GM18519 (cell line): ENCODE measurements at regions not wholly inside any gene's neighbourhood (a gene's known extent, or its start where the extent isn't known, plus 50 kb on each side); places are given as distances from the start of the nearest gene placed in this dataset.
A peak's percentile ranks its signal among the peaks of the same experiment; 100 is the strongest.
"Not testable (repeated sequence)": the region's sequence is repeated elsewhere in the genome, so short reads cannot be mapped to it uniquely, and the experiment has no call there.

ENCODE experiments used
- ATAC-seq: cut with Tn5 transposase; IDR thresholded peaks from one replicate; pipeline ENCODE4 v1.9.1; 2021; ENCODE audit warnings: mild to moderate bottlenecking, moderate library complexity; ENCODE audit not compliant: unreplicated experiment, low FRiP score

DNA sequence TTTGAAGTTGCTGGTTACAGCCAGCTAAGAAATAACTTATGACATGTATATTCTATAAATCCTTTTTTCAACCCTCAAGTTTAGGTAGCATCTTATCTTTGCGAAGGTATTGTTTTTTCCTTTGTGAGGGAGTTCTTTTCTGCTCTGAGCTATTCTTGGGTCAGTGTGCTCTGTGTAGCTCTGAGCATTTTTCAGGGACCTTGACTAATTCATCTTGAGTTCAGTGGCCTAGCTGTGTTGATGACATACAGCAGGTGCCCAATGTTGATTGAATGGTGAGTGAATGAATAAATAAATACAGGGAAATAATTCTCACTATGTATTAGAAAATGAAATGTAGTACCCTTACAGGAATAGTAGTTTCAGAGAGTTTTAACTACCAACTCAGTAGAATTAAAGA lies 335.3 kb downstream of the IL20RB start:
- ATAC-seq, result no peak

DNA sequence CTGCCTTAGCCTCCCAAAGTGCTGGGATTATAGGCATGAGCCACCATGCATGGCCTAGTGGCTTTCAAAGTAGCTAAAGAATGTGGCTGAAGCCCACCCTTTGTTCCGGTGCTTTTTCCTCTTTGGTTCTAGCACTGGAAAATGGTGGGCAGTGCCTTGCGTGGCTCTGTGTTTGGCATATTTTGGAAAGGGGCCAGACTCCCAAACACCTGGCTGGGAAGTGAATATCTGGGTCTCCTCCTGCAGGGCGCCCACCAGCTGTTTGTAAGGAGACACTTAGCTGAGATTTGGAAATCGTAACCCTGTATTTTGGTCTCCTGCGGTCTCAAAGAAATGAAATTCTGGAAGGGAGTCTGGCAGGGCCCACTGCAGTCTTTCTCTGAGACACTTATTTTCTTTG lies 336.4 kb downstream of the IL20RB start:
- ATAC-seq, result no peak

DNA sequence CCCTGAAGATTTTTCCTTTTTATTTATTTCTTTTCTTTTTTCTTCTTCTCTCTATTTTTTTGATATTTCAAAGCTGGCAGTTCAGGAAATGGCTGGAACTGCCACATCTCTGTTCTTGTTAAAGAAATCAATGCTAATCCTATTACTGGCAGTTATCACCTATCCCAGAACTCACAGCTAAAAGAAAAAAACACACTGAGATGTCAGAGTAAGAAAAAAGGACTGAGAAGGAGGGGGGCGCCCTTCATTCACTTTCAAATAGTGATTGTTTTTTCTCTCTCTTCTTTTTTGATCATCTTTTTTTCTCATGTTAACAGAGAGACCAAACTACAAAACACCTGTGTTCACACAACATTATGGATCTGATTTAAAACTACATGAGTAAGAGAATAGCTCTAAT lies 337.1 kb downstream of the IL20RB start:
- no peak for ATAC-seq

DNA sequence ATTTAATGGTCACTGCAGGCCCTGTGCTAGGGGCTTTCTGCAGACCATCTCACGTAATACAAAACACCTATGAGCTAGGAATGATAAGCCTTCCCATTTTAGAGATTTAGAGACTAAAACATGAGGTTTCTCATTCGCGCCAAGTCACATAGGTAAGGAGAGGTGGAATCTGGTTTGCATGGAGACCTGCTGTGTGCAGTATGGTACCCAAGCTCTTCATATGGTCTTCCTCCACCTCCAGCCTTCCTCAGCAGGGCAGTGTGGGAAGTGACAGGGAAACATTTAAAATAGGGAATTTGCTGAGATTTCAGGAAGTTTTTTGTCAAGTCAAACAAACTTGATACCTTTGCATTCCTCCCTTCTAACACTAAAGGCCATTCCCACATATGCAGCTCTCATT lies 337.6 kb downstream of the IL20RB start:
- ATAC-seq, result no peak

DNA sequence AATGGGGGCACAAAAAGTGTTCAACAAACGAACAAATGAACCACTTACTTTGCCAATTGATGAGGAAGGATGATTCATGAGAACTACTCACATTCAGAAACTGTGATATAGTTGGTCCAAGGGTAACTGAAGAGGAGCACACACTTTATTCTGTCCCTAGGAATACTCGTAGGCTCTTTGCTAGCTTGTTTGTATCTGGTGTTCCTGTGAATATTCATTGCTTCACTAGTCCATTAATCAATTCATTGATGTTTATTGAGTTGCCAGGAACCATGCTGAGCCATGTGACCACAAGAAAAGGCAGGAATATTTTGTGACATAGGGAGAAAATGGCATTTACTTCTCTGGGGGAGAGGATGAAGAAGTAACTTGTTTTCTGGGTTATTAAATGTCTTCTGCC lies 338.3 kb downstream of the IL20RB start:
- ATAC-seq, result no peak

DNA sequence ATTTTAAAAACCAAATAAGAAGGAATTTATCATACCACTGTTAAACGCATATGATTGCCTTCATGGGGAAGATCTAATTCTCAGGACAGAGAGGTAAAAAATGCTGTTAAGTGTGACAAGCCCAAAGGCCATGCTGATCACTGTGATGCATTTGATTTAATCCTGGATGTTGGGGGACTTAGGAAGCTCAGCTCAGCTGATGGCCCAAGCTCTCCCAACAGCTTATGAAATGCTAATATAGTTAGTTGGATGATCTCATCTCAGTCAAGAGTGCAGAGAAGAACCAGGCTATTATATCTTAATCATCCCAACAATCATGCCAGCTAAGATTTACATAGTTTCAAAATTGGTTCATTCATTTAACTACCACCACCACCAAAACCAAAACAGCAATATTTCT lies 340.0 kb downstream of the IL20RB start:
- ATAC-seq, result no peak

DNA sequence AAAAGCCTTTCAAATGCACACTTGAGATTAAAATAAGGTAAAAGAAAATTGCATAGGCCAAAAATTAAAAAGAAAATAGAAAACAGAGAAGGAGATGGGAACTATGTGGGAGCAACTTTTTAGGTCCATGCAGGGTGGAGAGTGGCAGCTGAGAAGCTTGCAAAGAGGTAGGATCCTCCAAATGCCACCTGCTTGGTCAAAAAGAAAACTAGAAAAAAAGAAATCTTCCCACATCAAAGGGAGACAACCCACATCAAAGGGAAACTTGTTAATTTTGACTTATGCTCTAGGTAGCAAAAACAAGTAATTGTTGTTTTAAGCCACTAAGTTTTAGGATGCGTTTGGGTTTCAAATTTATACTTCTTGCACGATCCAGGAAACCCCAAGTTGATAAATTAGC lies 342.9 kb downstream of the IL20RB start:
- no peak for ATAC-seq

DNA sequence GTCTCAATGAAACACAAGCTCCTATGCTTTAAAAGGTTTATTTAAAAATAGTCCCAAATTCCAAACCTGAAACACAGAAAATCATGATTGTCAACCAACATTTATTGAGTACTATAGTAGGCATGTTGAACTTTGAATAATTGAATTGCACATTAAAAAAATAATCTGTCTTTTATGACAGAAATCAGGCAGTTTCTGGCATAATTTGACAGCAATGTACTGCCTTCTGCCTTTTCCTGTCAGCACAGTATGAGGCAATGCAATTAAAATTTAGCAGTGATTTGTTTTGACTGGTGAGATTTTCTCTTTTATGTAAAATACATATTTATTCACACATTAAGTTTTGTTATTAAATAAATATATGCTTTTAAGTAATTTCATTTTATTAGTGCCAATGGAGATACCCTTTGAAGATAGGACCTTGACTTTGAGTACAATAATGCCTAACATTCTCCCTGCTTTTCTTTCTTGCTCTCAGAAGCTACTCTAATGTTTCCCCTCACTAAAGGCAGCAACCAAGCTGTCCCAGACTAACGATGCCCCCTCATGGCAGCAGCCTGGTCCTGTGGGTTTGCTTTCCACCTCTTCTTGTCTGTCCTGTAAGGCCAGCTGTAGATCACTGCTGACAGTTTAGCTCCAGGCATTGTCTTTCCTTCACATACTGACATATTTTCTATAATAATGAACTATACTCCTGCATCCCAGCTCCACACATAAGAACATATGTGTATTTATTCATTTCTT lies 346.7 kb downstream of the IL20RB start:
- ATAC-seq, result no peak

DNA sequence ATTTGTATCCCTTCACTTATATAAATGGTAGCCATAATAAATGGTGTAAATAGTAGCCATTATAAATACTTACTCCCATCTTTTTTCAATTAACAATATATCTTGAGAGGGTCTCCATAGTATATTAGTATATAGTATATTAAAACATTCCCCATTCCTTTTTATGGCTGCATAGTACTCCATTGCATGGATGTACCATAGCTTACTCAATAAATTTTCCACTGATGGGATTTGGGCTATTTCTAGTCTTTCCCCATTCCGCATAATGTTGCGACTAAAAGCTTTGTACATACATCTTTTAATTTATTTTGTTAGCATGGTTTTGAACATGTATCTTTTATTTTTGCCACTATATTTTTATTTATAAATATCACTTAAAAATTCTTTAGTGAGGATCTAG lies 366.3 kb downstream of the IL20RB start:
- no peak for ATAC-seq

DNA sequence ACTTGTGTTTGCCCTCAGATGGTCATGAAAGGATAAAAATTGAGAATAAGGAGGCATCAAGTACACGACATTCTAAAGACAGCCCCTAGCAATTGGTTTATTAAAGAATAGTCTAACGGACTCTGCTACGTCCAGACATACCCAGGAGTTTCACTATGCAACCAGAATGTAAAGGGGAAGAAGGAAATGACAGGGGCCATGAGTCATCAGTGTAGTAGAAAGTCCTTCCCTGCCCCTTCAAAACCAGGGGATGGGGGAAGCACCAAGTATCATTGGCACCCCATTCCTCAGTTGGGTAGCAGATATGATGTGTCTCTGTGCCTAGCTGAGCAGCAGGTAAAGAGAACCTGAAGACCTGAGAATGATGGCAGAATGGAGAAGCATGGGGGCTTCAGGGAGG lies 367.4 kb downstream of the IL20RB start:
- peak; percentile 82 for ATAC-seq

DNA sequence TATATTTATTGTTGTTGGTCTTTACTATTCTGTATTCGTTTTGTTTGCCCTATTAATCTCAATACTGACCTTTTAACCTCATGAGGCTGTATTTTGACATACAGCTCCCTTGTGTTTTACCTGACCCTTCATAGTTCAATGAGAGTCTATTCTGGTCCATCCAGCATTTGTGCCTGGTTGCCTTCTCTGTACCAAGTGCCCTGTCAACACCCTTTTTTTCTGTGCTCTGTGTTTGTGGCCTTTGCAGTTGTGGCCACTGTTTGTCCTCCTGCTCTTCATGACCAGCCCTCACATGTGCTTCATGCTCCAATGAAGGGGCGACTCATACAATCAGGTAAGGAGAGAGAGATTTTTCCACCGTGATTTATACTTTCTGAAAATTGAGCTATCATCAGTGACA lies 368.2 kb downstream of the IL20RB start:
- ATAC-seq, result no peak

DNA sequence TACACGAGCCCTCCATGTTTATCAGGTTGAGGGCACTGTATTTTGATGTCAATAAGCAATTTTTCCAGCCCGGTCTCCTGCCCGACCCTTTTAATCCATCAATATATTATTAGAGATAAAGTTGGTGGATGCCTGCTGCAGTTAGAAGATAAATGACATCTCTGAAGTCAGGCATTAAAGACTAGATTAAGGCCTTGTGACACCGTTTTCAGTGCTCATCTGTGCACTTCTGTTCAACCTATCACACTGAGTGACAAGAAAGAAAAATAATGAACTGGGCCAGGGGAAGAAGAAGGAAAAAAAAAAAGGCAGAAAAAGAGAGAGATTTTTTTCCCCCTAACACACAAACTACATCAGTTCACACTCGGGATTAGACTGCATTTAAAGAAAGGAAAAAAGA lies 371.8 kb downstream of the IL20RB start:
- ATAC-seq, result no peak

DNA sequence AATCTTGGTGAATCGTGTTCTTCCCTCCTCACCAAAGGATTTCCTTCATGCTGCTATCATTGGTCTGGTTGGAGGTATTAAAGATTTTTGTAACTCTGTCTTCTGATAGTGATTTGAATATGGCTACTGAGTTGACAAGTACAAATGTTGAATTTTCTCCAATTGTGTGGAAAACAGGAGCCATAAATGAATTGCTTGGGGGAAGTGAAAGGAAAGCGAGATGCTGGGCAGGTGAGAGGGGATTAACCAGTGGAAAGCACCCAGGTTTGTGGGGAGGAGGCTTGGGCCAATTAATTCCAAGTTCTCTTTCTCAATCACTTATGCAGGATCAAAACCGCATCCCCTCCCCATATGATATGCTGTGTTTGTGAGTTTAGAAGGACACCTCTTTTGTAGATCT lies 372.5 kb downstream of the IL20RB start:
- no peak for ATAC-seq

DNA sequence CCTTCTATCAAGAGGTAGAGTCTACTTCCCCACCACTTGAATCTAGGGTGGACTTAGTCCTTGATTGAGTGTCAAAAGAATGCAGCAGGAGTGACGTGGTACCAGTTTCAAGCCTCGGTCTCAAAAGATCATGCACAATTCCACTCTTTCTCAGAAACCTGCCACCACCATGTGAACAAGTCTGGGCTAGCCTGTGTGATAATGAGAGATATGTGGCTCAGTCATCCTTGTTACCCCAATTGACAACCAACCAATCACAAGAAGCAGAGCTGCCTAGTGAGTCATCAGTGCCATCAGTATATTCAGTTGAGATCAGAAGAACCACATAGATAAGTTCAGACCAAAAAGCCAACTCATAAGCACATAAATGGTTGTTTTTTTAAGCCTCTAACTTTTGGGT lies 374.5 kb downstream of the IL20RB start:
- ATAC-seq, result no peak

DNA sequence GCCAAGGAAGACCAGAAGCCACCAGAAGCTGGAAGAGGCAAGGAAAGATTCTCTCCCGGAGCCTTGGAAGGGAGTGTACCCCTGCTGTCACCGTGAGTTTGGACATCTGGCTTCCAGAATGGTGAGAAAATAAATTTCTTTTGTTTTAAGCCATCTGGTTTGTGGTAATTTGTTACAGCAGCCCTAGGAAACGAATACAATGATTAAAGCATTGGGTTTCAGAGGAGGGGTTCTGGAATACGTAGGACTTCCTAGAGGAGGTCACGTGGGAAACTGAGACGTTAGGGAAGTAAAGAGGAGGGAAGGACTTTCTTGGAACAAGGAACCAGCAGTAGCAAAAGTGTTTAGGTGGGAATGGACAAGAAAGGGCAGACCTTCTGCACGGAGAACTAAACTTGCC lies 377.7 kb downstream of the IL20RB start:
- no peak for ATAC-seq

DNA sequence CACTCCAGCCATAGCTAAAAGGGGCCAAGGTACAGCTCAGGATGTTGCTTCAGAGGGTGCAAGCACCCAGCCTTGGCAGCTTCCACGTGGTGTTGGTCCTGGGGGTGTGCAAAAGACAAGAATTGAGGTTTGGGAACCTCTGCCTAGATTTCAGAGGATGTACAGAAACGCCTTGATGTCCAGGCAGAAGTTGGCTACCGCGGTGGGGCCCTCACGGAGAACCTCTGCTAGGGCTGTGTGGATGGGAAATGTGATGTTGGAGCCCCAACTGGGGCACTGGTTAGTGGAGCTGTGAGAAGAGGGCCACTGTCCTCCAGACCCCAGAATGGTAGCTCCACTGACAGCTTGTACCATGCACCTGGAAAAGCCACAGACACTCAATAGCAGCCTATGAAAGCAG lies 380.6 kb downstream of the IL20RB start:
- ATAC-seq, result not testable (repeated sequence)

DNA sequence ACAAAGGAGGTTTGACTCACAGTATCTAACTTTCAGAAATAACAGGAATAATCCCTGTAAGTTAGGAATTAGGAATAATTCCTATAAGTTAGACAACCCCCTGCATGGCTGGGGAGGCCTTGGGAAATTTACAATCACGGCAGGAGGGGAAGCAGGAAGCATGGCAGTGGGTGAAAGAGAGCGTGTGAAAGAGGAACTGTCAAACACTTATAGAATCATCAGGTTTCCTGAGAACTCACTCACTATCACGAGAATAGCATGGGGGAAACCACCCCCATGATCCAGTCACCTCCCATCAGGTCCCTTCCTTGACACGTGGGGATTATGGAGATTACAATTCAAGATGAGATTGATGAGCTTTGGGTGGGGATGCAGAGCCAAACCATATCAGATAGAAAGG lies 385.5 kb downstream of the IL20RB start:
- no peak for ATAC-seq

DNA sequence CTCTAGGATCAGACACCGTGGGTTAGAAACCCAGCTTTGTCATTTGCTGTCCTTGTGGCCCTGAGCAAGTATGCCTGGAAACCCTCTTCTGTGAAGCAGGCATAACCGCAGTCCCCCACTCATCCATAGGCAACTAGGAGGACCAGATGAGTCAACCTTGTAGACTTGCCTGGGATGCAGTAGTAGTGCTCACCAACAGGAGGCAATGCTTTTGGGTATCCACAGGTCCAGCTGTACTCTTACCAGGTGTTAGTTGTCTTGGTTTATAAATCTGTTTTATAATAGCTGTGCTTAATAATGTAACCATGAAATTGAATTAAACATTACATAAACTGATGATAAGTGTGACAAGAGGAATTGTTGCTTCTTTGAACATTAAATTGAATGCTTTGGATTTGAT lies 389.3 kb downstream of the IL20RB start:
- ATAC-seq, result no peak

DNA sequence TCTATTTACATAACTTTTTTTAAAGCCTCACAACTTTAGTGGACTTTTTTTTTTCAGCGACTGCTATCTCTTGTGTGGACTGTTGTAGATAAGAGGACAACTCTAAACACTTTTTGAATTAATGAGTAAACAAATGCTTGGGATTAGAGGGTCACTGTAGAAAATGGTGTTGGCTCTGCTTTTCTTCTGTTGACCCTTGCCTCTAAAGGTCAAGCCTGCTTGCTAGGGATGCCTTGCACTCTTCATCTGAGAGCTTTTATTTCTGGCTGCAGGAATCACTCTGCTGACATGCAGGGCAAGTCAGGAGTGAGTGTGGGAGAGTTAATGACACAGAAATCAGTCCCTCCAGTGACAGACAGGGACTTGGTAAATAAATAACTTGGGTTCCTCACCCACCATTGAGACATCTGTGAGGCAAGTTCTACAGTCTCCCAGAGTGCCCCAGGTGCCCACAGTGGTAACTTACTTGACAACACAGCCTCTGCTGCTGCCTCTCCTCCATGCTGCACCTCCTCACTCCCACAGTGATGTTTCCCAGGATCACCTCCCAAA lies 390.1 kb downstream of the IL20RB start:
- no peak for ATAC-seq

DNA sequence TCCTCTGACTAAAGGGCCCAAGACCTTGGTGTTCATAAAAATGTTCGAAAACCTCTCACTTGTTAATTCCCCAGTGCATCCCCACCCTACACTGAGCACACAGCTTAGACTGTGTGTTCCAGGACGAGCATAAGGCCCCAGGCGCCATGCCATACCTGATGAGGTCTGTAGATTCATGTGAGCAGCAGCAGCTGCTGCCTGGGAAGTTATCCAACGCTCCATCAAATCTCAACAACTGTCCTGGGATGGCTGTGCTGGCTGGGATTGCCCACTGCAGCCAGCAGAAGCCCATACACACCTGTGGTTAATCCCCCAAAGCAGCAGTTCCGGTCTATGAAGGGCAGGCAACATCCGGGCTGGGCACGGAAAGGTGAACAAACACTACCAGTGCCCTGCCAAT lies 391.2 kb downstream of the IL20RB start:
- no peak for ATAC-seq

DNA sequence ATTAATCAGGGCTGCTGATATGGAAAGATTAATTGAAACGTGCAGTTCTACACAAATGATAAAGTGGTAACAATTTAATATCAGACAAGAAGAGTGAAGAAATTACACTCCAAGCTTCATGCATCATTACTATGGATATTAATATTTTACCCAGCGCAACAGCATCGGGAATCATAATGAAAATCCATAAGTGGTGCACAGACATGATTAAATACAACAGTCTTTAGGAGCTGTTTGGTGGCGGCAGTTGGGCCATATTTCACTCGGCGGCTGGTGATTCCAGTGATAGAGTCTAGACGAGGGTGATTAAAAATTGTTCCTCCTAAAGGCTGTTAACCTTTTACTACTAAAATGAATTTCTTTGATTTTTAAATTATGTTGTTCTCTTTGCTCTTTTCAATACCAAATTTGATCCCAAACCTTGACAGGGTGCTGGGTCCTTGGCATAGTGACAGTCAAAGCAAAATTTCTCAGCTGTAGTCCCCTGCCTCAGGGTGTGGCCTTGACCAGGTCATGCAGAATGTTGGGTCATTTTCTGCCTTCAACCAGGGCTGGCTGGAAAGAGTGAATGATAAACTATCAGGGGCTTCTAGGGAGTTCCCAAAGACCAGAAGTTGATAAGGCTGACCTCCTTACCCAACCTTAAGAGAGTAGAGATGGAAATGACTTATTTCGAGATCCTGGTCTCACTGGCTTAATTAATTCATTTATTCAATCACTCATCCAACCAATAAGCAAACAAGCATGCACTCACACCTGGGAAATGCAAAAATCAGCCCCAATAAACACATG lies 392.0 kb downstream of the IL20RB start:
- ATAC-seq, result no peak
